ENCODE measurements at regions not wholly inside any gene's neighbourhood (a gene's known extent, or its start where the extent isn't known, plus 50 kb on each side); places are given as distances from the start of the nearest gene placed in this dataset.

- TF ChIP-seq EZH2 (IDR thresholded peaks at IDR 0.05), result no peak
- TF ChIP-seq CTCF (IDR thresholded peaks at IDR 0.05), result no peak
These were observed 545.6 kb downstream of the AJAP1 start for GRCh38 chr1:5200006-5200405.

All from neural progenitor cell (in vitro differentiated cells).